ENCODE measurements at regions not wholly inside any gene's neighbourhood (a gene's known extent, or its start where the extent isn't known, plus 50 kb on each side); places are given as distances from the start of the nearest gene placed in this dataset.

GRCh38 chr16:49026566-49027181 is 255.0 kb downstream of the CBLN1 start:
- DNase-seq (ENCODE audit: low read depth, low spot score), result no peak

- no peak for DNase-seq (ENCODE audit: low read depth, low spot score)
Measured at GRCh38 chr16:49024896-49025295, 256.7 kb downstream of the CBLN1 start.

GRCh38 chr16:49024016-49024415 is 257.6 kb downstream of the CBLN1 start:
- no peak for DNase-seq (ENCODE audit: low read depth, low spot score)

- no peak for DNase-seq (ENCODE audit: low read depth, low spot score)
Measured at GRCh38 chr16:49023050-49023449, 258.6 kb downstream of the CBLN1 start.

- no peak for DNase-seq (ENCODE audit: low read depth, low spot score)
Measured at GRCh38 chr16:49022351-49022963, 259.2 kb downstream of the CBLN1 start.

- DNase-seq (ENCODE audit: low read depth, low spot score), result no peak
Measured at GRCh38 chr16:49021136-49021535, 260.5 kb downstream of the CBLN1 start.

GRCh38 chr16:49020436-49020835 is 261.2 kb downstream of the CBLN1 start:
- no peak for DNase-seq (ENCODE audit: low read depth, low spot score)

- no peak for DNase-seq (ENCODE audit: low read depth, low spot score)
Measured at GRCh38 chr16:49019831-49020230, 261.8 kb downstream of the CBLN1 start.

GRCh38 chr16:49019081-49019633 is 262.5 kb downstream of the CBLN1 start:
- DNase-seq (ENCODE audit: low read depth, low spot score), result no peak

- no peak for DNase-seq (ENCODE audit: low read depth, low spot score)
Measured at GRCh38 chr16:49018259-49018931, 263.2 kb downstream of the CBLN1 start.

- no peak for DNase-seq (ENCODE audit: low read depth, low spot score)
Measured at GRCh38 chr16:49017501-49017900, 264.1 kb downstream of the CBLN1 start.

GRCh38 chr16:49016461-49016860 is 265.2 kb downstream of the CBLN1 start:
- no peak for DNase-seq (ENCODE audit: low read depth, low spot score)

- DNase-seq (ENCODE audit: low read depth, low spot score), result no peak
Measured at GRCh38 chr16:49015225-49015592, 266.4 kb downstream of the CBLN1 start.

- no peak for DNase-seq (ENCODE audit: low read depth, low spot score)
Measured at GRCh38 chr16:49014277-49015224, 267.1 kb downstream of the CBLN1 start.

- no peak for DNase-seq (ENCODE audit: low read depth, low spot score)
Measured at GRCh38 chr16:49013727-49014080, 267.9 kb downstream of the CBLN1 start.

- no peak for DNase-seq (ENCODE audit: low read depth, low spot score)
Measured at GRCh38 chr16:49012961-49013726, 268.5 kb downstream of the CBLN1 start.

GRCh38 chr16:49011901-49012300 is 269.7 kb downstream of the CBLN1 start:
- no peak for DNase-seq (ENCODE audit: low read depth, low spot score)

GRCh38 chr16:49010879-49011278 is 270.8 kb downstream of the CBLN1 start:
- DNase-seq (ENCODE audit: low read depth, low spot score), result no peak

GRCh38 chr16:49010396-49010795 is 271.2 kb downstream of the CBLN1 start:
- DNase-seq (ENCODE audit: low read depth, low spot score), result no peak

- DNase-seq (ENCODE audit: low read depth, low spot score), result no peak
Measured at GRCh38 chr16:49009204-49009603, 272.4 kb downstream of the CBLN1 start.

- DNase-seq (ENCODE audit: low read depth, low spot score), result no peak
Measured at GRCh38 chr16:49003992-49004391, 277.6 kb downstream of the CBLN1 start.

Measured in brain pericyte (primary cell).